CD4-positive, alpha-beta T cell treated with Interleukin-21 for 1 hour (primary cell): ENCODE measurements at regions not wholly inside any gene's neighbourhood (a gene's known extent, or its start where the extent isn't known, plus 50 kb on each side); places are given as distances from the start of the nearest gene placed in this dataset.
"Not testable (repeated sequence)": the region's sequence is repeated elsewhere in the genome, so short reads cannot be mapped to it uniquely, and the experiment has no call there.

ENCODE experiments used
- DNase-seq: peaks from one replicate; pipeline ENCODE4 v3.0.0-alpha.2; 2020

GRCh38 chr10:125232841-125233240 is 72.5 kb upstream of the CTBP2 start:
- DNase-seq = no peak

GRCh38 chr10:125231813-125232475 is 71.6 kb upstream of the CTBP2 start:
- no peak for DNase-seq

- DNase-seq = no peak
Measured at GRCh38 chr10:125231116-125231812, 70.9 kb upstream of the CTBP2 start.

- DNase-seq = no peak
Measured at GRCh38 chr10:125230251-125230650, 69.9 kb upstream of the CTBP2 start.

- not testable (repeated sequence) for DNase-seq
Measured at GRCh38 chr10:125228245-125228940, 68.0 kb upstream of the CTBP2 start.

GRCh38 chr10:125227546-125227945 is 67.2 kb upstream of the CTBP2 start:
- no peak for DNase-seq

GRCh38 chr10:125226823-125227222 is 66.5 kb upstream of the CTBP2 start:
- DNase-seq = no peak

- DNase-seq = no peak
Measured at GRCh38 chr10:125226005-125226404, 65.6 kb upstream of the CTBP2 start.

GRCh38 chr10:125225051-125225450 is 64.7 kb upstream of the CTBP2 start:
- no peak for DNase-seq

GRCh38 chr10:125222515-125223308 is 62.3 kb upstream of the CTBP2 start:
- DNase-seq = no peak

GRCh38 chr10:125221716-125222115 is 61.4 kb upstream of the CTBP2 start:
- no peak for DNase-seq

- DNase-seq = no peak
Measured at GRCh38 chr10:125219776-125220175, 59.4 kb upstream of the CTBP2 start.

GRCh38 chr10:125218967-125219366 is 58.6 kb upstream of the CTBP2 start:
- no peak for DNase-seq

- DNase-seq = no peak
Measured at GRCh38 chr10:125217990-125218675, 57.8 kb upstream of the CTBP2 start.

GRCh38 chr10:125216861-125217260 is 56.5 kb upstream of the CTBP2 start:
- no peak for DNase-seq

- no peak for DNase-seq
Measured at GRCh38 chr10:125216309-125216708, 55.9 kb upstream of the CTBP2 start.

GRCh38 chr10:125214283-125214570 is 53.9 kb upstream of the CTBP2 start:
- no peak for DNase-seq

- no peak for DNase-seq
Measured at GRCh38 chr10:125213541-125214282, 53.3 kb upstream of the CTBP2 start.

GRCh38 chr10:125212150-125212809 is 51.9 kb upstream of the CTBP2 start:
- no peak for DNase-seq
